LNCaP clone FGC (cell line): ENCODE measurements at regions not wholly inside any gene's neighbourhood (a gene's known extent, or its start where the extent isn't known, plus 50 kb on each side); places are given as distances from the start of the nearest gene placed in this dataset.
"Not testable (repeated sequence)": the region's sequence is repeated elsewhere in the genome, so short reads cannot be mapped to it uniquely, and the experiment has no call there.

ENCODE experiments used
- DNase-seq: peaks from one replicate; pipeline ENCODE4 v3.0.0-alpha.2; 2011; ENCODE audit warnings: low read depth
- H3K4me3 ChIP-seq: 2 replicates; pipeline ENCODE4 v1.5.1; 2011; ENCODE audit warnings: mild to moderate bottlenecking, low read depth, low read length, control low read depth
- TF ChIP-seq, protein P1 (sequence below): IDR thresholded peaks from 2 replicates; pipeline ENCODE4 v1.5.1; 2012; ENCODE audit warnings: mild to moderate bottlenecking; ENCODE audit not compliant: control insufficient read depth, insufficient read depth; ENCODE audit errors: extremely low read depth

- TF ChIP-seq, protein P1, sequence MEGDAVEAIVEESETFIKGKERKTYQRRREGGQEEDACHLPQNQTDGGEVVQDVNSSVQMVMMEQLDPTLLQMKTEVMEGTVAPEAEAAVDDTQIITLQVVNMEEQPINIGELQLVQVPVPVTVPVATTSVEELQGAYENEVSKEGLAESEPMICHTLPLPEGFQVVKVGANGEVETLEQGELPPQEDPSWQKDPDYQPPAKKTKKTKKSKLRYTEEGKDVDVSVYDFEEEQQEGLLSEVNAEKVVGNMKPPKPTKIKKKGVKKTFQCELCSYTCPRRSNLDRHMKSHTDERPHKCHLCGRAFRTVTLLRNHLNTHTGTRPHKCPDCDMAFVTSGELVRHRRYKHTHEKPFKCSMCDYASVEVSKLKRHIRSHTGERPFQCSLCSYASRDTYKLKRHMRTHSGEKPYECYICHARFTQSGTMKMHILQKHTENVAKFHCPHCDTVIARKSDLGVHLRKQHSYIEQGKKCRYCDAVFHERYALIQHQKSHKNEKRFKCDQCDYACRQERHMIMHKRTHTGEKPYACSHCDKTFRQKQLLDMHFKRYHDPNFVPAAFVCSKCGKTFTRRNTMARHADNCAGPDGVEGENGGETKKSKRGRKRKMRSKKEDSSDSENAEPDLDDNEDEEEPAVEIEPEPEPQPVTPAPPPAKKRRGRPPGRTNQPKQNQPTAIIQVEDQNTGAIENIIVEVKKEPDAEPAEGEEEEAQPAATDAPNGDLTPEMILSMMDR, result no peak
- no peak overlapping the region for H3K4me3 ChIP-seq
- DNase-seq, result no peak
Observed at GRCh38 chr20:30513050-30513628, 744.3 kb upstream of the DEFB115 start.

GRCh38 chr20:30515915-30516314, 741.5 kb upstream of the DEFB115 start:
- not testable (repeated sequence) for H3K4me3 ChIP-seq

GRCh38 chr20:30518906-30519305, 738.6 kb upstream of the DEFB115 start:
- not testable (repeated sequence) for H3K4me3 ChIP-seq, DNase-seq

More at GRCh38 chr20:30515915-30516314, 741.5 kb upstream of the DEFB115 start:
- DNase-seq, result not testable (repeated sequence)

GRCh38 chr20:30521686-30522415, 735.6 kb upstream of the DEFB115 start:
- not testable (repeated sequence) for H3K4me3 ChIP-seq, DNase-seq

GRCh38 chr20:30524155-30524554, 733.3 kb upstream of the DEFB115 start:
- H3K4me3 ChIP-seq, result not testable (repeated sequence)

DNA sequence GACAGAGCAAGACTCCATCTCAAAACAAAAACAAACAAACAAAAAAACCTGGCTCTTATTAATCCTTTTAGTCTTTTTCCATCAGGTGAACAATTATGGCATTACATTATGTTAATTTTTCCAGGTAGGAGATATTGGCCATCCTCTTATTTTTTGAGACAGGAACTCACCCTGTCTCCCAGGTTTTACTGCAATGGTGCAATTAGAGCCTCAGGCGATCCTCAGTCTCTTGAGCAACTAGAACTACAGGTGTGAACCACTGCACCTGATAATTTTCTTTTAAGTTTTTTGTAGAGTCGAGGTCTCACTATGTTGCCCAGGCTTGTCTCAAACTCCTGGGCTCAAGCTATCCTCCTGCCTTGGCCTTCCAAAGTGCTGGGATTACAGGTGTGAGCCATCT, 732.7 kb upstream of the DEFB115 start:
- not testable (repeated sequence) for DNase-seq, H3K4me3 ChIP-seq

More at GRCh38 chr20:30524155-30524554, 733.3 kb upstream of the DEFB115 start:
- DNase-seq, result not testable (repeated sequence)

DNA sequence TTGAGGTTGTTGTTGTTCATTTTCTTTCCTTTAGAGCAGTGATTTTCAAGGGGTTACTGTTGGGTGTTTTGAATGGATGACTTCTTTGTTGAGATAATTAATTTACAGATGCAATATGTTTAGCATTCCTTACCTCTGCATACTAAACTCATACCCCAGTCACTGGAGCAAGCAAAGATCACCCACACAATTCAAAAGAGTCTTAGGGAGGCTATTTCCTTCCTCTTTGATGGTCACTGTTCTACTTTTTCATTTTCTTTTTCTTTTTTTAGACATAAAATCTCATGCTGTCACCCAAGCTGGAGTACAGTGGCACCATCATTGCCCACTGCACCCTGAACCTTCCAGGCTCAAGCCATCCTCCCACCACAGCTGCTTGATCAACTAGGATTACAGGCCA, 723.8 kb upstream of the DEFB115 start:
- not testable (repeated sequence) for DNase-seq

DNA sequence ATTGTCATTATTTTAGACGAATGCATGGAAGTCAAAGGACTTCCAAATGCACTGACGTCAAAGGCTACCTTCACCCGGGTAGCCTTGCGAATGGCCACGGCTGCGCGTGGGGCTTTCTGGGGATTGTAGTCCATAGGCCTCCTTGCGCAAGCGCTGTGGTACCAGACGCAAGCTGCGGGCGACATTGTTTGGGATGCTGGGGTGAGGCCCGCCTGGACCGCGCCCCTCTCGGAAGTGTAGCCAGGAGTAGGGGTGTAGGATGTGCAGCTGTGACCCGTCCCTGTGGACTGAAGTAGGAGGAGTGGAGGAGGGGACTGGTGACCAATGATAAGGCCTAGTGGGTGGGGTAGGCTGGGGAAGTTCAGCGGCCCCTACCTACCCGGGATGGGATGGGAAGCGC, 720.0 kb upstream of the DEFB115 start:
- DNase-seq, result not testable (repeated sequence)
- H3K4me3 ChIP-seq, result peak overlapping the region; percentile 38

More for the DNA sequence above, 723.8 kb upstream of the DEFB115 start:
- H3K4me3 ChIP-seq, result not testable (repeated sequence)

DNA sequence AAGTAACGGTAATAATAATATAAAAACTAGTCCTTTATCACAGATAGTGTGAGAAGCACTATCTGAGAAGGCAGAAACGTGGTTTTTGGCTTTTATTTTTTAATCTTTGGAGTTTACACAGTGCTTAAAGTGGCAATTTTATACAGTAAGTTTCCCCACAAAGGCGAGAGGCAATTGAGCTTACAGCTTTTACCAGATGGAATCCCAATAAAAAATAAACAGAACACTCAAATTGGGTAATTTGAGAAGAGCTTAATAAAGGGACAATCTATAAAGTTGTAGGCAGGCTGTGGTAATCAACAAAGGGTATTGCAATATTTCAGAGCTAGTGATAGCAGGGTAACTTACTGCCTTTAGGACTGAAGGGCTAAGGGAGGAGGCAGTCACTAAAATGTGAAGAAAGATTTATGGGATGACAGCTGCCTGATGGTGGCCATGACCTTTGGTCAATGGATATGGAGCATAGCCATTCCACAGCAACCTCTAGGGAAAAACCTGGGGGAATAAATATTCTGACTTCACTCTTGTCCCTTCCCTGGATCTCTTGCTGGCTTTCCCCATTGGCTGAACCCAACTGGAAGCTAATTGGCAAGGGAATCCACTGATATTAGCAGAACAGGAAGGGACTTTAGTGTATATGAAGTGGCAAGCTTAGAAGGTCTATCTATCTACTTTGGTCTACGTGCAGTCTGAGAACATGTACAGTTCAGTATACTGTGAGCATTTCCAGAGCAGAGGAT, 717.0 kb upstream of the DEFB115 start:
- H3K4me3 ChIP-seq, DNase-seq: not testable (repeated sequence)

- not testable (repeated sequence) for DNase-seq, H3K4me3 ChIP-seq
Observed at GRCh38 chr20:30551236-30551635, 706.2 kb upstream of the DEFB115 start.

- H3K4me3 ChIP-seq, DNase-seq: not testable (repeated sequence)
Observed at GRCh38 chr20:30556797-30557196, 700.7 kb upstream of the DEFB115 start.

DNA sequence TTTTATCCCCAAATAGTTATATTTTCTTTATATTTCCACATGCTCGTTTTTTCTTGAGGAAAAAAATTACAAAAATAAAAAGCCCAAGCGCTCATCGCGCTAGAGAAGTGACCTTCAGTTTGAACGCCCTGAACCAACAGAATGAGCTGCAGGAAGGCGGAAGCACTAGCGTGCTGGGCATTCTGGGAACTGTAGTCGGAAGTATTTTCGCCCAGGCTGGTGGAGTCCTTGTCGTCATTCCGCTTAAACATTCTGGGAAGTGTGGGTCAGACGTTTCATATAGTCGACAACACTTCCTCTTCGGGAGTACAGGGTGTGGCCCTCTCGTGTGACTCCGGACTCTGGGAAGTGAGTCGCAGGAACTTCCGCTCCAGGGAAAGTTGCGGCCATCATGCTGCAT, 692.4 kb upstream of the DEFB115 start:
- DNase-seq, result not testable (repeated sequence)
- H3K4me3 ChIP-seq, result 0 out of 2 replicates have a peak overlapping the region, but pooled peaks have one; percentile 4

GRCh38 chr20:30569867-30570266, 687.6 kb upstream of the DEFB115 start:
- H3K4me3 ChIP-seq, DNase-seq: not testable (repeated sequence)

DNA sequence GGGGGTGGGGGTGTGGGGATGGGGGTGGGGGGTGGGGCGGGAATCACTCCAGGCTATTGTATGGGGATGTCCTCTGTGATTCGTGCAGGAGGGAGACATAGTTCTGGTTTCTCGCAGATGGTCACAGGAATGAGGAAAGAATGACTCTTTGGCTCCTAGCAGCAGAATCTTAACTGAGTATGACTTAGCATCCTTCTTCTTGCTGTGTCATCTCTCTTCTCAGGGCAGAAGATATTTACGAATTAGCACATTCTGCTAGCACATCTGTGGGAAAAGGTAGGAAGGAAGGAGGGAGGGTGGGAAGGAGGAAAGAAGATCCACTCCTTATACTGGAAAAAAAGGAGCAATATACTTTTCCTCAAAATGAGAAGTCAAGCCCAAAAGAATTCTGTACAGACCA, 686.8 kb upstream of the DEFB115 start:
- not testable (repeated sequence) for H3K4me3 ChIP-seq, DNase-seq

DNA sequence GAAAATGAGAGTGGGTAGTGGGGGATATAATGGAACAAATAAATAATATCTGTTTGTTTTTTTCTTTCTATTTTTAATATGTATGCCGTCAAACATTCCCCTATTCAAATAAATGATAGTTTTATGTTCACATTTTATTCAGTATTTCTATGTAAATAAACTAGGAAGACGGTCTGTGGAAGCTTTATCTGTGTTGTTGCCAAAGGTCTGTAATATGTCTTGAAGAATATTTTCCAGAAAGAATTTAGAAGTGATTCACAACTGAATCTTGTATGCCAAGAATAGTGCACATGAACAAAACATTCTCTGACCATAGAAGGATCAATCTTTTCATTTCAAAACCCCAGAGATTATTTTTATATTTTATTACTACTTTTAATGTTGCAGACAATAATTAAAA, 683.1 kb upstream of the DEFB115 start:
- DNase-seq, H3K4me3 ChIP-seq: not testable (repeated sequence)

GRCh38 chr20:30579069-30579468, 678.4 kb upstream of the DEFB115 start:
- peak overlapping the region; percentile 49 for H3K4me3 ChIP-seq
- DNase-seq, result not testable (repeated sequence)

DNA sequence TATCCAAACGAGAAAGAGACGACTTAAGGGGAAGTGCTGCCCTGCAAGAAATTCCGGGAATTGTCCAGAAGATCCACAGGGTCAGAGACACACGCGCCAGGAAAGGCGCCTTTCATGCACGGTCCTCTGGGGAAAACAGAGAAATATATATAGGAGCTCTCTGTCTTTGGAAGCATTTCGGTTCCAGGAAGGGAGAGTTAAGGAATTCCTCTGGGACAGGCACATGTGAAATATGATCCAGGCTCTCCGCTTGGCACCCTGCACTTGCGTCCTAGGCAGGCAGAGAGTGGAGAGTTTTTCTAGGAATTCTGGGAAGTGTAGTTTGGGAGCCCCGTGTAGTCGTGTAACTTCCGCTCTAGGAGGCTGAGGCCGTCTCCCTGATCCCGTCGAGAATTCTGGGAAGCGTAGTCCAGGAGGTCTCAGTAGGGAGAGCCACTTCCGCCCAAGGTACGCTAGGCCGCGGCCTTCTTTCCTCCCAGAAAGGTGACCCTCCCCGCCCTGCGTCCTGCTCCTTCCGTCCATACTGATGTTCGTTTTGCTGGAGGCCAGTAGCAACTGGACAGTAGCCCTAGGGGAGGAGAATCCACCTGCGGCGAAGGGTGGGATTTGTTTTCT, 677.5 kb upstream of the DEFB115 start:
- peak overlapping the region; percentile 49 for H3K4me3 ChIP-seq

More for the DNA sequence above, 677.5 kb upstream of the DEFB115 start:
- DNase-seq, result peak; percentile 82
